Putamen (tissue), 1 donor: ENCODE measurements at regions not wholly inside any gene's neighbourhood (a gene's known extent, or its start where the extent isn't known, plus 50 kb on each side); places are given as distances from the start of the nearest gene placed in this dataset.

ENCODE experiments used
- DNase-seq: peaks from one replicate; pipeline ENCODE4 v3.0.0-alpha.2; 2016; ENCODE audit warnings: low spot score

DNA sequence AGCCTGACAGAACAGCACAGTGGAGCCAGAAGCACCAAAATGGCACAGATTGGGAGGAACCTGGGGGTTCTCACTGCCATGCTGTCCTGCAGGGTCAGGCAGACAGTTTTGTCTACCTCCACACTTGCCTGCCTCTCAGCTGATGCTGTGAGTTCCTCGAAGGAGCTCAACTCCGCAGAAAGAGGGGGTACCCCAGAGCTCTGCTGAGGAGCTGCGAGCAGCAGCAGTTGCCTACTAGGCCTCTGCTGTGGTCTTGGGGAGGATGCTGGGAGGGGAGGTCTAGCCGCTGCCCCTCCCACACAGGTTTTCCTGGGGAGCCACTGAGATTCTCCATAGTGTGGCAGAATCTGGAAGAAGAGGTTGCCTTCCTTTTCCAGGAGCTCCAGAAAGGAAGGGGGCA lies 192.5 kb downstream of the FOXD2 start:
- no peak for DNase-seq

DNA sequence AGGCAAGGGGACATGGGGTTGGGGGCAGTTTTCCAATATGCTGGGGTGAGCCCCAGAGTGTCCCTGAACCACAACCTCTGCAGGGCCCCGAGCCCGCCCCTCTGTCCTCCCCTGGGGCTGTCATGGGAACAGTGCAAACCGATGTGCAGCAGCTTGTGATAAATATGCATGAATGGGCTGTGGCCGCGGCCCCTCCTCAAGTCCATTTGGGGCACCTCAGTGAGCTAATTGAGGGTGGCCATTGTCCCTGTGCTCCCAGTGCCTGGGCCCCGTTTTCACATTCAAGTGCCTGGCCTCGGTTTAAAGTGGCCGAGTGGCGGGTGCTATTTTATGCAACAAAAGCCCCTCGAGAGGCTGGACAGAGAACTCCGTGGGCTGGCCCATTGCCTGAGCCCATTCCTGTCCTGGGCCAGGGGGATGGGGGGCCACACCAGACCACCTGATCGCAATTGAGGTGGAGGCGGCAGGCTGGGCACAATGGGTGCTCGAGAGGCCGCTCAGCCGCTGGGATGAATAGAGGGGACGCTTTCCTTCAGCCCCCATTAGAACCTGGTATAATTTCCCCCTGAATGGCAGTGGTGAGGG lies 193.7 kb downstream of the FOXD2 start:
- no peak for DNase-seq

DNA sequence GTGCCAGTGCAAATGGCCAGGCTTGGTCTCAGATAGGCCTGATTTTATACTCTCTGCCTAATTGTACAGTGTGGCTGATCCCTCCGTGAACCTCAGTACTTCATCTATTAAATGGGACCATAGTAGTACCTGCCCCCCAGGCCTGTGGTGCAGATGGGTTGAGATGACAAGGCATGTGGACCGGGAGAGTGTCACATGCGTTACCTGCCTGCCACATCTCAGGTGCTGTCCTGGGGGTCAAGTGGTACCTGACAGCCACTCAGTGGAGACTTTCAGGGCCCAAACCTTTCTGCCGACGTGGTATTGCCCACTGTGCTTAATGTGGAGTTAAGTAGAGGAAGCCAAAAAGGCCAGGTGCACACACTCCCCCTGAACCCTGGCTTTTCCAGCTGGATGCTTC lies 197.3 kb downstream of the FOXD2 start:
- DNase-seq, result no peak

DNA sequence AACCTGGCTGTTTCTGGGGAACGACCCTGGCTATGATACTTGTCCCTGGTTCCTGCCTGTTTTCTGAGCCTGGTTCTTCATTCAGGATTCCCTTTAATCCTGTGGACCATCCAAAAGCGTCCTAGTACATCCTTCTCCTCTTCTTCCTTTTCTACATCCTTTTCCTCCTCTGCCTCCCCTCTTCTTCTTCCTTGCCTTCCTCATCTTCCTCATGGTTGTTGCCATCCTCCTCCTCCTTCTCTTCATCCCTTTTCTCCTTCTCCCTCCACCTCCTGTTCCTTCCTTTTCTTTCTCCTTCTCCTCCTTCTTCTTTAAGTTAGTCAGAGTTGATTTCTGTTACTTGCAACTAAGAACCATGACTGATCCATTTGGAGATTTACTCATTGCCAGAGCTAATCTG lies 197.8 kb downstream of the FOXD2 start:
- no peak for DNase-seq

- no peak for DNase-seq
These were observed 199.4 kb downstream of the FOXD2 start for GRCh38 chr1:47637111-47637685.

- no peak for DNase-seq
These were observed 200.4 kb downstream of the FOXD2 start for GRCh38 chr1:47638240-47638639.

- no peak for DNase-seq
These were observed 200.9 kb downstream of the FOXD2 start for GRCh38 chr1:47638713-47639112.

- no peak for DNase-seq
These were observed 205.7 kb downstream of the FOXD2 start for GRCh38 chr1:47643306-47644211.

- no peak for DNase-seq
These were observed 206.3 kb downstream of the FOXD2 start for GRCh38 chr1:47644212-47644573.

GRCh38 chr1:47645151-47645550 lies 207.3 kb downstream of the FOXD2 start:
- DNase-seq, result no peak

DNA sequence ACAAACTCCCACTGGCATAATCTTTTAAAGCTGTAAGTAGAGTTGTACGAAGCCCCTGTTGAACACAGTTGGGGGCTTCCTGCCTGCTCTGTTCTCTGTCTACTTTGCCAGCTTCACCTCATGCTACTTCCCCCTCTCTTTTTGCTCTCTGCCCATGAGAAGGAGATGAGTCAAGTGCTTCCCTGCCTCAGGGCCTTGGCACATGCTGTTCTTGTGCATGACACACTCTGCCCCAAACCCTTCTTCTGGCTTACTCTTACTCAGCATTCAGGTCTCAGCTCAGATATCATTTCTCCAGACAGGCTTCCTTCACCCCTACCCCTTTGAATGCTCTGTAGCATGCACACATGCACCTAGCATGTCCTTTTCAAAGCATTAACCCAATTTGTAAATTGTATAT lies 208.8 kb downstream of the FOXD2 start:
- no peak for DNase-seq

- no peak for DNase-seq
These were observed 209.5 kb downstream of the FOXD2 start for GRCh38 chr1:47647327-47647845.

DNA sequence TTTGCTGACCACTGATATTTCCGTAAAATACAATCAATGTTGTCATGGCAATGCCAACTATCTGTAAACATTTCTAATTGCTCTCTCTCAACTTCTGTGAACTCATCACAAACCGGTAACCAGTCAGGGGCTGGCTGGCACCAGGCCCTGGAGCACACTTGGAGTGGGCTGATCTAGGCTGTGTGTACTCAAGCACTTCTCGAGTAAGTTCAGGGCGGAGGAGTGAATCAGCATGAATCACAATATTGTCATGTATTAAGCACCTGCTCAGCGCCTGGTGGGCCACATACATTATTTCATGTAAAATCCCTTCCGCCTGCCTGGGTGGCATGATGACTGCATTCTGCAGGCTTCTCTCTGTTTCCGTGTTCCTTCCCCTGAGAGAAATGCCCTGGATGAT lies 212.4 kb downstream of the FOXD2 start:
- DNase-seq, result no peak

GRCh38 chr1:47650611-47651010 lies 212.8 kb downstream of the FOXD2 start:
- DNase-seq, result no peak

DNA sequence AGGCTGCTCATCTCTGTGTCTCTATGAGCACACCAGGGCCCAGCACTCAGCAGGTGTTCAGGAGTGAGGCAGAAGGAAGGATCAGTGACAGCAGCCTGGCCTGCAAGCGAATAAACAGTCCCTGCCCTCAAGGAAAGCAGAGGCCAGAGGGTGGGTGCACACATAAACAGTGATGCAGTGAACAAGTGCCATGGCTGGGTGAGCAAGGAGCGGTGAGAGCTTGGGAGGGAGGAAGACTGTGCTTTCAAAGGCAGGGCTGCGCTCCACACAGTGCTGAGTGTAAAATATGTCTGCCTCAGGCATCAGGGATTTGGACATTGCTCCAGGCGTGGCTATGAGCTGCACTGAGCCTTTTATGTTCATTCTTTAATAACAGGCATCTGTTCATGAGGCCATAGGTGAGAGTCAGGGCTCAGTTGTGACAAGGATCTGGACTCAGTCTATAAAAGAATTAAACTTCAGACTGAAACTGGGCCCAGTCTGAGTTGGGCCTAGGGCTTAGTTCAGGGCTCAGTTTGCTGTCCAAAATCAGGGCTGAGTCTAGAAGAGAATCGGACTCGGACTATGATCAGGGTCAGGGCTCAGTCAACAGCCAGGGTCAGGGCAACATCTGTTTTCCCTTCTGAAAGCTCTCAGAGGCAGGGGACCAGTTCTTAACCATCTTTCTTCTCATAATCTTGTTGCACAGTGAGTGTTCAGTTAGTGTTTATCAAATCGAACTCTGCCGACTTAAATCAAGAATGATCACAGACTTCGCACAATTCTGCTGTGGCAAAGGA lies 213.7 kb downstream of the FOXD2 start:
- DNase-seq, result no peak

- DNase-seq, result no peak
These were observed 217.9 kb downstream of the FOXD2 start for GRCh38 chr1:47655521-47656300.

DNA sequence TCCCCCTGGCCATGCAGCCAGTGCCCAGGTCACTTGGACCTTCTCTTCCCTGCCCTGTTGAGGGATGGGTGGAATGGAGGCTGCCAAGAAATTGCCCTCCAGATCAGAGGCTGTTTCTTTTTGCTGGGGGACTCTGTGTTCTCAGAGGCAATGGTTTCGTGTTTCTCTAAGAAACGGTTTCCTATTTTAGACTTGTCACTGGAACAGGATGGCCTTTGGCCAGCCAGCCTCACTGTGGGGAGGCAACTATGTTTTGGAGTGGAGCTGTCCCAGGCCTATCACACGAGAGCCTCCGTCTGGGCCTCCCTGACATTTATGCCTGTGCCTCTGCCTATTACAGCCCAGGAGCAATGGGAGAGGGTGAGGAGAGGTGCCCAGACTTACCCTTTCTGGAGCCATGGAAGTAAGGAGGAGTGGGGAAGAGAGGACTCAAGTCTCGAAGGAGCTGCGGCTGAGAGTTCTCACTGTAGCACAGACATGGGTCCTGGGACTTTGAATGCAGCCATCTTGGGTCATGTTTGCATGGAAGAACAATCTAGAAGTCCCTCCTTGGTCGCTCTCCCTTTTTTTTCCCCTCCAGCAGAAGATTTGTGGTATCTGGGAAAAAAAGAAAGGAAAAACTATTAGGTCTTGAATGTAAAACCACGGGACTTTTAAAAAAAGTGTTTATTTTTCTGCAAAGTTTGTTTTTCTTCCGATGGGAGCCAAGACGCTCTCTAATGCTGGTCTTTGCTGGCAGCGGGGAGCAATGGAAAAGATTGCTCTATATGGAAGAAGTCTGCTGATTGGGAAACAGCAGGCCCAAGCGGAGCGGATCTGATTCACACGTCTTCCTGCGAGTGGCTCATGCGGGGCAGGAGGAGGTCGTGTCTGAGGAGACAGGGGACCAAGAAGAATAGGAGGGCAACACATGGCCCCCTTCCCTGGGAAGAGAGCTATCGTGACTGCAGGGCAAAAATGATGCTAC lies 219.2 kb downstream of the FOXD2 start:
- peak; percentile 13 for DNase-seq

DNA sequence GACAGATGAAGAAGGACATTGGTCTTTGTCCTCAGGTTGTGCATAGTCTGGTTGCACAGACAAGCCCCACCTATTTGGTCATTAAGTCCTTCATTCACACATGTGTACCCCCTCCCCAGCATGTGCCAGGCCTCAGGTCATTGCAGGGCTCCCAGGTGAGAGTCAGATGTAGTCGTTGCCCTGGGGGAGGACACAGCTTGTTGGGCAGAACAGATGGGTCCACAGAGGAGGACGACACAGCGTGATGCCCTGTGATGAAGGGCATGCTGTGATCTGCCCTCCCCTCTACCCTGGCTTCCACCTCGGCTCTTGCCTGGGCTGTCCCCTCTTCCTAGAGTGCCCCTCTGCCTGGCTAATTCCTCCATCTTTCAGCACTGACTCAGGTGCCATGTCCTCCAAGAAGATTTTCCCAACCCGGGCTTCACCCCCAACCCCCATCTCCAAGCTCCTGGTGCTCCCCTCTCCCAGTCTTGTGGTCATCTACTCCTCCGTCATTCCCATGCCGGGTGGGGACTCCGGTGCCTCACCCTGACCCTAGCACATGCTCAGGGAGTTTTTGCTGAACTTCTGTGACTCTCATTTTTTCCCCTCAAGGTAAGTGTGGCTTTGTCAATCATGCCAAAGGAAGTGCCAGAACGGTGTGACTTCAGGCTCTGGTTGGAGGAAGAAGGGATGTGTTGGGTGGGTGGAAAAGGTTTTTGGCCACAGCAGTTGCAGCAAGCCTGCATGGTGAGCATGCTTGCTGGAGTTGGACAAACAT lies 220.5 kb downstream of the FOXD2 start:
- DNase-seq, result no peak

- peak; percentile 15 for DNase-seq
These were observed 221.3 kb downstream of the FOXD2 start for GRCh38 chr1:47659146-47659545.

DNA sequence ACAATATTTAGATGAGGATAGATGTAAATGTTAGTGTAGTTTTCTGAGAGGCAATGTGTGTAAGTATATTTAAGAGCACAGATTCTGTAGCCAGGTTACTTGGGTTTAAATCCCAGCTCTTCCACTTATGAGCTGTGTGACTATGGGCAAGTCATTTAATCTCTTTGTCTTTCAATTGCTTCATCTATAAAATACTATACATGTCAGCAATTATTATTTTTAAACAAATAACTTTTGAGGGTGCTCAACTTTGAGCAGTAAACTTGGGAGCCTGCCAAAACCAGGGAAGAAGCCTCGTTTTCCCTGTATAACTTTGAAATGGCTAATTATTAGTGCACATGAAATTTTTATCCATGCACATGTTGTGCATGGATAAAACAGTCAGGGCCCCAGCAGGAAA lies 222.8 kb downstream of the FOXD2 start:
- no peak for DNase-seq
